ENCODE measurements at regions not wholly inside any gene's neighbourhood (a gene's known extent, or its start where the extent isn't known, plus 50 kb on each side); places are given as distances from the start of the nearest gene placed in this dataset.

DNA sequence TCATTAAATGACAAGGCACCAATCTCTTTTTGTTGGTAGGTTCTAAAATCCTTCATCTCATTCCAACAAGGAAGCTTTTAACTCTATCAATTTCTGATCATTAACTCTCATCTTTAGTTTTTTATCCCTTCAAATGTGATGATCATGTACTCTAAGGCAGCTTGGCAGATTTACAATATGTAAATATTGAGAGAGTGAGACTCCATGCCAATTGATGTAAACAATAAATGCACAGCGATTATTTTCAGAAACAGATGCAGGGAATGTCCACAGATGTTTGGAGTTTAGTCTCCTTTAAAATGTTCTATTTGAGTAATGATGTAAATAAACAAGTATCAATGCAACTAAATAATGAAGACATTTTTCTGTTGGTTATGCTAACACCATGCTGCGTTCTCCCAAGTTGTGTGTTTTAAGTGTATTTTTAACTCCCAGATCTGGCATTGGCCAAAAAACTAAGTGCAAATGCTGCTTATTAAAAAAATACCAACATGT, 213.8 kb downstream of the AHR start:
- no peak for TF ChIP-seq CTCF (IDR thresholded peaks at IDR 0.05)
- TF ChIP-seq POLR2A (IDR thresholded peaks at IDR 0.05), result no peak
- no peak for TF ChIP-seq EP300 (IDR thresholded peaks at IDR 0.05; ENCODE audit: low read depth)
